ENCODE measurements at regions not wholly inside any gene's neighbourhood (a gene's known extent, or its start where the extent isn't known, plus 50 kb on each side); places are given as distances from the start of the nearest gene placed in this dataset.

DNA sequence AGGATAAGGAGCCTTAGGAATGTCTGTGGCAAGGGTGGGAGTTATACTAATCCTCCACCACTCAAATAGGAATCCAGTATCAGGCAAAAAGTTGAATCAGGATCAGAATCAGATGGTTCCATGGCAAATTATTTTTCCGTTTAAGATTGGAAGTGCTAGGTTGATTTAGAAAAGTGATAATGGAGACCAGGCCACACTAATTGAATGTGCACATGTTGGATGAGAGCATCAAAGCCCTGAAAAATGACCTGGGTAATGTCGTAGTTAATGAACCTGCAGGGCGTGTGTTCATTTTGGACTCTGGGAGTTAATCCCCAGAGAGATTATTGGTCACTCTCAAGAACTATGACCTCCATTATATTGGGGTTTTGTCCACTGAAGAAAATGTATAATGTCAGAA is 53.3 kb upstream of the UBN2 start:
- Mint-ChIP-seq H3K4me3 (no peak overlapping the region), H3K27ac (no peak overlapping the region), H3K36me3 (ENCODE audit: low read depth) (peaks cover 2% of the 10 kb centered on the region; the same call in 1 of the 3 replicates), H3K9me3 (no peaks in the 10 kb centered on the region), H3K4me1 (peaks cover 26% of the 10 kb centered on the region), H3K27me3 (ENCODE audit: insufficient read depth, low read depth, poor library complexity) (peaks cover 7% of the 10 kb centered on the region)
- no peaks in the 10 kb centered on the region for H4K20me1 ChIP-seq (replicated peaks; ENCODE audit: insufficient read depth)
- peaks cover 19% of the 10 kb centered on the region for H3K4me1 ChIP-seq (ENCODE audit: insufficient read depth)
- H3K79me2 ChIP-seq (replicated peaks; ENCODE audit: insufficient read depth): no peaks in the 10 kb centered on the region
- no peaks in the 10 kb centered on the region; the same call in 1 of the 2 replicates for H3K9me2 ChIP-seq (ENCODE audit: insufficient read depth)
- H3K4me2 ChIP-seq: no peak overlapping the region
- DNase-seq (ENCODE audit: low spot score) (no peak), ATAC-seq (no peak)
- TF ChIP-seq, protein P1, sequence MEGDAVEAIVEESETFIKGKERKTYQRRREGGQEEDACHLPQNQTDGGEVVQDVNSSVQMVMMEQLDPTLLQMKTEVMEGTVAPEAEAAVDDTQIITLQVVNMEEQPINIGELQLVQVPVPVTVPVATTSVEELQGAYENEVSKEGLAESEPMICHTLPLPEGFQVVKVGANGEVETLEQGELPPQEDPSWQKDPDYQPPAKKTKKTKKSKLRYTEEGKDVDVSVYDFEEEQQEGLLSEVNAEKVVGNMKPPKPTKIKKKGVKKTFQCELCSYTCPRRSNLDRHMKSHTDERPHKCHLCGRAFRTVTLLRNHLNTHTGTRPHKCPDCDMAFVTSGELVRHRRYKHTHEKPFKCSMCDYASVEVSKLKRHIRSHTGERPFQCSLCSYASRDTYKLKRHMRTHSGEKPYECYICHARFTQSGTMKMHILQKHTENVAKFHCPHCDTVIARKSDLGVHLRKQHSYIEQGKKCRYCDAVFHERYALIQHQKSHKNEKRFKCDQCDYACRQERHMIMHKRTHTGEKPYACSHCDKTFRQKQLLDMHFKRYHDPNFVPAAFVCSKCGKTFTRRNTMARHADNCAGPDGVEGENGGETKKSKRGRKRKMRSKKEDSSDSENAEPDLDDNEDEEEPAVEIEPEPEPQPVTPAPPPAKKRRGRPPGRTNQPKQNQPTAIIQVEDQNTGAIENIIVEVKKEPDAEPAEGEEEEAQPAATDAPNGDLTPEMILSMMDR (conservative IDR thresholded peaks at IDR 0.05; ENCODE audit: low read depth in 2 of 2): no peak
- TF ChIP-seq CREB1 (CRISPR knock-in tag; IDR thresholded peaks at IDR 0.05; ENCODE audit: low read depth) (no peak), JUNB (IDR thresholded peaks at IDR 0.05; ENCODE audit: unreplicated experiment) (no peak), ZNF114 (CRISPR knock-in tag; IDR thresholded peaks at IDR 0.05) (no peak), ZNF331 (CRISPR knock-in tag; IDR thresholded peaks at IDR 0.05; ENCODE audit: low read depth) (no peak), EZH2phosphoT487 (IDR thresholded peaks at IDR 0.05; ENCODE audit: unreplicated experiment) (no peak), NANOG (IDR thresholded peaks at IDR 0.05; ENCODE audit: borderline replicate concordance) (no peak), STAT1 (IDR thresholded peaks at IDR 0.05; ENCODE audit: unreplicated experiment) (no peak), EZH2 (IDR thresholded peaks at IDR 0.05; ENCODE audit: low read depth, unreplicated experiment) (no peak), POLR2AphosphoS5 (IDR thresholded peaks at IDR 0.05; ENCODE audit: low read depth) (no peak)
- TF ChIP-seq, protein P2, sequence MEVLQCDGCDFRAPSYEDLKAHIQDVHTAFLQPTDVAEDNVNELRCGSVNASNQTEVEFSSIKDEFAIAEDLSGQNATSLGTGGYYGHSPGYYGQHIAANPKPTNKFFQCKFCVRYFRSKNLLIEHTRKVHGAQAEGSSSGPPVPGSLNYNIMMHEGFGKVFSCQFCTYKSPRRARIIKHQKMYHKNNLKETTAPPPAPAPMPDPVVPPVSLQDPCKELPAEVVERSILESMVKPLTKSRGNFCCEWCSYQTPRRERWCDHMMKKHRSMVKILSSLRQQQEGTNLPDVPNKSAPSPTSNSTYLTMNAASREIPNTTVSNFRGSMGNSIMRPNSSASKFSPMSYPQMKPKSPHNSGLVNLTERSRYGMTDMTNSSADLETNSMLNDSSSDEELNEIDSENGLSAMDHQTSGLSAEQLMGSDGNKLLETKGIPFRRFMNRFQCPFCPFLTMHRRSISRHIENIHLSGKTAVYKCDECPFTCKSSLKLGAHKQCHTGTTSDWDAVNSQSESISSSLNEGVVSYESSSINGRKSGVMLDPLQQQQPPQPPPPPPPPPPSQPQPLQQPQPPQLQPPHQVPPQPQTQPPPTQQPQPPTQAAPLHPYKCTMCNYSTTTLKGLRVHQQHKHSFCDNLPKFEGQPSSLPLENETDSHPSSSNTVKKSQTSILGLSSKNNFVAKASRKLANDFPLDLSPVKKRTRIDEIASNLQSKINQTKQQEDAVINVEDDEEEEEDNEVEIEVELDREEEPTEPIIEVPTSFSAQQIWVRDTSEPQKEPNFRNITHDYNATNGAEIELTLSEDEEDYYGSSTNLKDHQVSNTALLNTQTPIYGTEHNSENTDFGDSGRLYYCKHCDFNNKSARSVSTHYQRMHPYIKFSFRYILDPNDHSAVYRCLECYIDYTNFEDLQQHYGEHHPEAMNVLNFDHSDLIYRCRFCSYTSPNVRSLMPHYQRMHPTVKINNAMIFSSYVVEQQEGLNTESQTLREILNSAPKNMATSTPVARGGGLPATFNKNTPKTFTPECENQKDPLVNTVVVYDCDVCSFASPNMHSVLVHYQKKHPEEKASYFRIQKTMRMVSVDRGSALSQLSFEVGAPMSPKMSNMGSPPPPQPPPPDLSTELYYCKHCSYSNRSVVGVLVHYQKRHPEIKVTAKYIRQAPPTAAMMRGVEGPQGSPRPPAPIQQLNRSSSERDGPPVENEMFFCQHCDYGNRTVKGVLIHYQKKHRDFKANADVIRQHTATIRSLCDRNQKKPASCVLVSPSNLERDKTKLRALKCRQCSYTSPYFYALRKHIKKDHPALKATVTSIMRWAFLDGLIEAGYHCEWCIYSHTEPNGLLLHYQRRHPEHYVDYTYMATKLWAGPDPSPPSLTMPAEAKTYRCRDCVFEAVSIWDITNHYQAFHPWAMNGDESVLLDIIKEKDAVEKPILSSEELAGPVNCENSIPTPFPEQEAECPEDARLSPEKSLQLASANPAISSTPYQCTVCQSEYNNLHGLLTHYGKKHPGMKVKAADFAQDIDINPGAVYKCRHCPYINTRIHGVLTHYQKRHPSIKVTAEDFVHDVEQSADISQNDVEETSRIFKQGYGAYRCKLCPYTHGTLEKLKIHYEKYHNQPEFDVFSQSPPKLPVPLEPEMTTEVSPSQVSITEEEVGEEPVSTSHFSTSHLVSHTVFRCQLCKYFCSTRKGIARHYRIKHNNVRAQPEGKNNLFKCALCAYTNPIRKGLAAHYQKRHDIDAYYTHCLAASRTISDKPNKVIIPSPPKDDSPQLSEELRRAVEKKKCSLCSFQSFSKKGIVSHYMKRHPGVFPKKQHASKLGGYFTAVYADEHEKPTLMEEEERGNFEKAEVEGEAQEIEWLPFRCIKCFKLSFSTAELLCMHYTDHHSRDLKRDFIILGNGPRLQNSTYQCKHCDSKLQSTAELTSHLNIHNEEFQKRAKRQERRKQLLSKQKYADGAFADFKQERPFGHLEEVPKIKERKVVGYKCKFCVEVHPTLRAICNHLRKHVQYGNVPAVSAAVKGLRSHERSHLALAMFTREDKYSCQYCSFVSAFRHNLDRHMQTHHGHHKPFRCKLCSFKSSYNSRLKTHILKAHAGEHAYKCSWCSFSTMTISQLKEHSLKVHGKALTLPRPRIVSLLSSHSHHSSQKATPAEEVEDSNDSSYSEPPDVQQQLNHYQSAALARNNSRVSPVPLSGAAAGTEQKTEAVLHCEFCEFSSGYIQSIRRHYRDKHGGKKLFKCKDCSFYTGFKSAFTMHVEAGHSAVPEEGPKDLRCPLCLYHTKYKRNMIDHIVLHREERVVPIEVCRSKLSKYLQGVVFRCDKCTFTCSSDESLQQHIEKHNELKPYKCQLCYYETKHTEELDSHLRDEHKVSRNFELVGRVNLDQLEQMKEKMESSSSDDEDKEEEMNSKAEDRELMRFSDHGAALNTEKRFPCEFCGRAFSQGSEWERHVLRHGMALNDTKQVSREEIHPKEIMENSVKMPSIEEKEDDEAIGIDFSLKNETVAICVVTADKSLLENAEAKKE (CRISPR knock-in tag; IDR thresholded peaks at IDR 0.05): no peak
- TF ChIP-seq, protein P3, sequence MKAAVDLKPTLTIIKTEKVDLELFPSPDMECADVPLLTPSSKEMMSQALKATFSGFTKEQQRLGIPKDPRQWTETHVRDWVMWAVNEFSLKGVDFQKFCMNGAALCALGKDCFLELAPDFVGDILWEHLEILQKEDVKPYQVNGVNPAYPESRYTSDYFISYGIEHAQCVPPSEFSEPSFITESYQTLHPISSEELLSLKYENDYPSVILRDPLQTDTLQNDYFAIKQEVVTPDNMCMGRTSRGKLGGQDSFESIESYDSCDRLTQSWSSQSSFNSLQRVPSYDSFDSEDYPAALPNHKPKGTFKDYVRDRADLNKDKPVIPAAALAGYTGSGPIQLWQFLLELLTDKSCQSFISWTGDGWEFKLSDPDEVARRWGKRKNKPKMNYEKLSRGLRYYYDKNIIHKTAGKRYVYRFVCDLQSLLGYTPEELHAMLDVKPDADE (IDR thresholded peaks at IDR 0.05): no peak
- TF ChIP-seq, protein P4, sequence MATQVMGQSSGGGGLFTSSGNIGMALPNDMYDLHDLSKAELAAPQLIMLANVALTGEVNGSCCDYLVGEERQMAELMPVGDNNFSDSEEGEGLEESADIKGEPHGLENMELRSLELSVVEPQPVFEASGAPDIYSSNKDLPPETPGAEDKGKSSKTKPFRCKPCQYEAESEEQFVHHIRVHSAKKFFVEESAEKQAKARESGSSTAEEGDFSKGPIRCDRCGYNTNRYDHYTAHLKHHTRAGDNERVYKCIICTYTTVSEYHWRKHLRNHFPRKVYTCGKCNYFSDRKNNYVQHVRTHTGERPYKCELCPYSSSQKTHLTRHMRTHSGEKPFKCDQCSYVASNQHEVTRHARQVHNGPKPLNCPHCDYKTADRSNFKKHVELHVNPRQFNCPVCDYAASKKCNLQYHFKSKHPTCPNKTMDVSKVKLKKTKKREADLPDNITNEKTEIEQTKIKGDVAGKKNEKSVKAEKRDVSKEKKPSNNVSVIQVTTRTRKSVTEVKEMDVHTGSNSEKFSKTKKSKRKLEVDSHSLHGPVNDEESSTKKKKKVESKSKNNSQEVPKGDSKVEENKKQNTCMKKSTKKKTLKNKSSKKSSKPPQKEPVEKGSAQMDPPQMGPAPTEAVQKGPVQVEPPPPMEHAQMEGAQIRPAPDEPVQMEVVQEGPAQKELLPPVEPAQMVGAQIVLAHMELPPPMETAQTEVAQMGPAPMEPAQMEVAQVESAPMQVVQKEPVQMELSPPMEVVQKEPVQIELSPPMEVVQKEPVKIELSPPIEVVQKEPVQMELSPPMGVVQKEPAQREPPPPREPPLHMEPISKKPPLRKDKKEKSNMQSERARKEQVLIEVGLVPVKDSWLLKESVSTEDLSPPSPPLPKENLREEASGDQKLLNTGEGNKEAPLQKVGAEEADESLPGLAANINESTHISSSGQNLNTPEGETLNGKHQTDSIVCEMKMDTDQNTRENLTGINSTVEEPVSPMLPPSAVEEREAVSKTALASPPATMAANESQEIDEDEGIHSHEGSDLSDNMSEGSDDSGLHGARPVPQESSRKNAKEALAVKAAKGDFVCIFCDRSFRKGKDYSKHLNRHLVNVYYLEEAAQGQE (IDR thresholded peaks at IDR 0.05; ENCODE audit: unreplicated experiment): no peak
- no peaks in the 10 kb centered on the region; the same call in 1 of the 2 replicates for H3F3A ChIP-seq (replicated peaks; ENCODE audit: low read depth)
- no peaks in the 10 kb centered on the region for H3K27me3 ChIP-seq (ENCODE audit: insufficient read depth)
- H3K4me3 ChIP-seq: no peak overlapping the region
- no peaks in the 10 kb centered on the region for H3K36me3 ChIP-seq (ENCODE audit: insufficient read depth)
- H3K27ac ChIP-seq (ENCODE audit: low read depth): no peak overlapping the region
- no peak overlapping the region for H2AFZ ChIP-seq

All from GM23338 (cell line).